H1 (cell line): ENCODE measurements at regions not wholly inside any gene's neighbourhood (a gene's known extent, or its start where the extent isn't known, plus 50 kb on each side); places are given as distances from the start of the nearest gene placed in this dataset.
A peak's percentile ranks its signal among the peaks of the same experiment; 100 is the strongest.

Source experiments
- CTCF ChIA-PET: fragments of 300-600 bp; sonication (Branson Sonifier 250); formaldehyde crosslinking; loops from one replicate; lab custom pipeline; 2021; ENCODE audit not compliant: partially characterized antibody; lab: Charles Lee
- POLR2A ChIA-PET: fragments of 300-600 bp; sonication (Branson Sonifier 250); formaldehyde crosslinking; loops from one replicate; lab custom pipeline; 2021; ENCODE audit warnings: inconsistent platforms; ENCODE audit not compliant: partially characterized antibody; lab: Charles Lee
- DNase-seq, 2 experiments: peaks; one replicate each; pipeline versions ENCODE4 v3.0.0 to v3.0.0-alpha.2; 2010 to 2022; ENCODE audit warnings: low spot score in 2 of 2, low read depth in 1 of 2, mixed read lengths in 1 of 2
- FAIRE-seq: peaks from 2 replicates; lab custom pipeline; 2011; peaks lifted over from hg19 to GRCh38; lab: Jason Lieb, UNC
- H2AFZ ChIP-seq: 2 replicates; pipeline ENCODE4 v1.8.1; 2012; ENCODE audit warnings: low read length, inconsistent platforms
- H2AK5ac ChIP-seq: 2 replicates; pipeline ENCODE4 v1.6.1; 2013; ENCODE audit warnings: low read depth, low read length
- H2BK120ac ChIP-seq: replicated peaks from 2 replicates; pipeline ENCODE3; 2013; ENCODE audit warnings: low read depth, low read length, inconsistent platforms
- H2BK12ac ChIP-seq: 2 replicates; pipeline ENCODE4 v1.6.1; 2013; ENCODE audit warnings: low read depth, low read length
- H2BK15ac ChIP-seq: 2 replicates; pipeline ENCODE4 v1.6.1; 2013; ENCODE audit warnings: low read length
- H2BK20ac ChIP-seq: 2 replicates; pipeline ENCODE4 v1.6.1; 2013; ENCODE audit warnings: low read length
- H2BK5ac ChIP-seq: 2 replicates; pipeline ENCODE4 v1.6.1; 2013; ENCODE audit warnings: low read depth, low read length
- H3K14ac ChIP-seq: 2 replicates; pipeline ENCODE4 v1.6.1; 2013; ENCODE audit warnings: inconsistent platforms; ENCODE audit not compliant: insufficient read length
- H3K18ac ChIP-seq: 2 replicates; pipeline ENCODE4 v1.6.1; 2013; ENCODE audit warnings: low read length; ENCODE audit errors: extremely low read depth
- H3K23ac ChIP-seq: 2 replicates; pipeline ENCODE4 v1.6.1; 2013; ENCODE audit warnings: inconsistent platforms; ENCODE audit not compliant: insufficient read length
- H3K23me2 ChIP-seq: 2 replicates; pipeline ENCODE4 v1.6.1; 2013; ENCODE audit warnings: low read depth, low read length
- H3K27ac ChIP-seq: 2 replicates; pipeline ENCODE4 v1.6.1; 2011; ENCODE audit warnings: low read depth, low read length, inconsistent platforms
- H3K27me3 ChIP-seq, 4 experiments: replicated peaks in 1 of 4; 1 replicate in 1 of 4; 2 replicates in 3 of 4; pipeline versions ENCODE4 v1.6.1 to v1.8.1; 2011 to 2013; ENCODE audit warnings: low read length in 3 of 4, mild to moderate bottlenecking in 3 of 4, inconsistent platforms in 2 of 4, mixed read lengths in 2 of 4, moderate library complexity in 1 of 4; ENCODE audit not compliant: control insufficient read depth in 3 of 4, insufficient read depth in 3 of 4; ENCODE audit errors: extremely low read depth in 1 of 4
- H3K36me3 ChIP-seq, 4 experiments: 2 replicates each; pipeline versions ENCODE4 v1.6.1 to v1.8.1; 2011 to 2013; ENCODE audit warnings: mild to moderate bottlenecking in 4 of 4, low read length in 3 of 4, moderate library complexity in 2 of 4, control low read depth in 1 of 4, inconsistent platforms in 1 of 4; ENCODE audit not compliant: insufficient read depth in 4 of 4, control insufficient read depth in 2 of 4
- H3K4ac ChIP-seq: replicated peaks from 2 replicates; pipeline ENCODE3; 2013; ENCODE audit warnings: low read length, low read depth, mixed read lengths, inconsistent platforms; ENCODE audit not compliant: insufficient read length
- H3K4me1 ChIP-seq, 4 experiments: replicated peaks in 1 of 4; 1 replicate in 1 of 4; 2 replicates in 3 of 4; pipeline versions ENCODE4 v1.6.1 to v1.8.1; 2011 to 2013; ENCODE audit warnings: low read length in 3 of 4, inconsistent platforms in 2 of 4, mixed read lengths in 1 of 4; ENCODE audit not compliant: insufficient read depth in 4 of 4, control insufficient read depth in 3 of 4
- H3K4me2 ChIP-seq, 2 experiments: 2 replicates each; pipeline versions ENCODE4 v1.6.1 to v1.8.1; 2011 to 2013; ENCODE audit warnings: low read depth in 2 of 2, low read length in 2 of 2, control low read depth in 1 of 2, inconsistent platforms in 1 of 2, mild to moderate bottlenecking in 1 of 2; ENCODE audit not compliant: insufficient read depth in 1 of 2
- H3K4me3 ChIP-seq, 4 experiments: fragments of 200-600, 300-600 bp in 1 of 4; sonication (generic), shearing (Covaris generic), sonication (Bioruptor Twin) in 1 of 4; 2 replicates each; pipeline versions ENCODE4 v1.5.1 to v1.8.1; 2011 to 2016; ENCODE audit warnings: low read length in 4 of 4, low read depth in 3 of 4, control low read depth in 2 of 4, inconsistent platforms in 2 of 4, mild to moderate bottlenecking in 2 of 4, mixed read lengths in 1 of 4, moderate library complexity in 1 of 4; ENCODE audit not compliant: insufficient read depth in 2 of 4; ENCODE audit errors: extremely low read depth in 1 of 4
- H3K56ac ChIP-seq: replicated peaks from 2 replicates; pipeline ENCODE3; 2013; ENCODE audit warnings: low read depth, mild to moderate bottlenecking, mixed read lengths, low read length, inconsistent platforms; ENCODE audit not compliant: insufficient read length
- H3K79me1 ChIP-seq: 2 replicates; pipeline ENCODE4 v1.6.1; 2013; ENCODE audit warnings: low read depth, low read length, control low read depth
- H3K79me2 ChIP-seq, 2 experiments: 2 replicates each; pipeline versions ENCODE4 v1.6.1 to v1.8.1; 2012 to 2013; ENCODE audit warnings: low read length in 2 of 2, mild to moderate bottlenecking in 2 of 2, inconsistent platforms in 1 of 2; ENCODE audit not compliant: insufficient read depth in 2 of 2, control insufficient read depth in 1 of 2
- H3K9ac ChIP-seq, 4 experiments: replicated peaks in 1 of 4; 1 replicate in 1 of 4; 2 replicates in 3 of 4; pipeline versions ENCODE4 v1.6.1 to v1.8.1; 2011 to 2013; ENCODE audit warnings: low read depth in 3 of 4, low read length in 3 of 4, control low read depth in 2 of 4, mild to moderate bottlenecking in 2 of 4, moderate library complexity in 2 of 4, inconsistent platforms in 1 of 4; ENCODE audit errors: extremely low read depth in 1 of 4
- H3K9me3 ChIP-seq, 2 experiments: 2 replicates each; pipeline versions ENCODE4 v1.6.1 to v1.8.1; 2012 to 2013; ENCODE audit warnings: mild to moderate bottlenecking in 2 of 2, moderate library complexity in 2 of 2, control low read depth in 1 of 2, inconsistent platforms in 1 of 2, low read depth in 1 of 2, low read length in 1 of 2, mixed read lengths in 1 of 2; ENCODE audit not compliant: insufficient read depth in 2 of 2
- H4K20me1 ChIP-seq, 2 experiments: replicated peaks in 1 of 2; 2 replicates each; pipeline versions ENCODE3 to v1.8.1; 2011 to 2013; ENCODE audit warnings: inconsistent platforms in 2 of 2, low read length in 2 of 2, mild to moderate bottlenecking in 1 of 2; ENCODE audit not compliant: insufficient read depth in 2 of 2, control insufficient read depth in 1 of 2
- H4K5ac ChIP-seq: 2 replicates; pipeline ENCODE4 v1.6.1; 2013; ENCODE audit warnings: low read length, low read depth, mixed read lengths, inconsistent platforms; ENCODE audit not compliant: insufficient read length
- H4K8ac ChIP-seq: 2 replicates; pipeline ENCODE4 v1.8.0; 2013; ENCODE audit warnings: mild to moderate bottlenecking, moderate library complexity, low read length, inconsistent platforms; ENCODE audit not compliant: insufficient read depth; ENCODE audit errors: extremely low read depth
- H4K91ac ChIP-seq: replicated peaks from 2 replicates; pipeline ENCODE3; 2013; ENCODE audit warnings: low read length, mixed read lengths, inconsistent platforms; ENCODE audit not compliant: insufficient read length
- BACH1 ChIP-seq: IDR thresholded peaks from 2 replicates; pipeline ENCODE4 v1.6.1; 2012; ENCODE audit warnings: low read length, improper control_type of control experiment
- BCL11A ChIP-seq, 2 experiments: IDR thresholded peaks; one replicate each; pipeline ENCODE4 v1.6.1; 2011; ENCODE audit warnings: low read depth in 2 of 2, low read length in 2 of 2, mild to moderate bottlenecking in 2 of 2
- CEBPB ChIP-seq: IDR thresholded peaks from 2 replicates; pipeline ENCODE4 v1.6.1; 2012; ENCODE audit warnings: low read depth, low read length
- HDAC2 ChIP-seq, 2 experiments: fragments of 300-600 bp in 1 of 2; sonication (generic) in 1 of 2; IDR thresholded peaks; 2 replicates each; pipeline ENCODE4 v1.6.1; 2011 to 2012; ENCODE audit warnings: low read depth in 2 of 2, low read length in 2 of 2, mild to moderate bottlenecking in 2 of 2, moderate library complexity in 2 of 2, borderline replicate concordance in 1 of 2, inconsistent platforms in 1 of 2
- MAFK ChIP-seq: IDR thresholded peaks from 2 replicates; pipeline ENCODE4 v1.6.1; 2012; ENCODE audit warnings: low read depth, mild to moderate bottlenecking, improper control_type of control experiment, low read length
- POLR2AphosphoS5 ChIP-seq: IDR thresholded peaks from 2 replicates; pipeline ENCODE4 v1.6.1; 2011; ENCODE audit warnings: low read depth, low read length
- SIX5 ChIP-seq: IDR thresholded peaks from 2 replicates; pipeline ENCODE4 v1.6.1; 2011; ENCODE audit warnings: mild to moderate bottlenecking, low read depth, low read length
- YY1 ChIP-seq: IDR thresholded peaks from 2 replicates; pipeline ENCODE4 v1.6.1; 2011; ENCODE audit warnings: low read depth, mild to moderate bottlenecking, low read length
- TF ChIP-seq, protein P1 (sequence below): IDR thresholded peaks from 2 replicates; pipeline ENCODE4 v1.6.1; 2012; ENCODE audit warnings: inconsistent platforms

DNA sequence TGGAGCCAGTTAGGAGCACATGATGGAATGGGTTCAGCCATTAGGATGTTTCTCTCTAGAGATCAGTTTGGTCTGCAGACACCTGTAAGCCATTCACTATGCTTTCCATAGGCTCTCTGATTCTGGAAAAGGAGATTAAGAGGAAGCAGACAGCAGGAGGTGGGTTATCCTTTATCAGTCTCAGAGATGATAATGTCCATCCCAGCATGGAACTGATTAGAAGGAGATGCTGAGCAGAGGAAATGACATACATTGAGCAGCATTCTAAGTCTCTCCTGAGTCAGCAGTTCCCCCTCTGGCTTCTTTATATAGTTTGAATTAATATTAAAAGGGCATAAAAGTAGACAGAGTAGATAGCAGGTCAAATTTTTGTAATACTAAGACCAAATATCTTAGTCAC lies 591.1 kb downstream of the GBE1 start:
- H3K4me1 ChIP-seq: peaks cover 0 to 8% (median 6%) of the 10 kb centered on the region in 4 experiments; a peak in 4 of 7 replicates
- no peak overlapping the region for H3K56ac ChIP-seq
- FAIRE-seq (peak; percentile 70), DNase-seq (no peak)
- ChIA-PET POLR2A (no interaction called here), CTCF (interaction anchor here (0.6 kb wide), 2 partner anchors 252 to 693 kb away, joined by 3 read pairs; no protein-coding TSS in a partner anchor)
- H2BK20ac ChIP-seq: no peak overlapping the region
- H2BK5ac ChIP-seq: no peak overlapping the region
- no peak overlapping the region for H3K4me3 ChIP-seq
- TF ChIP-seq SIX5: no peak
- TF ChIP-seq BCL11A (IDR thresholded peaks at IDR 0.05; ENCODE audit: low read depth in 2 of 2, low read length in 2 of 2): peak in 1 of 2 experiments; percentile 6
- TF ChIP-seq, protein P1, sequence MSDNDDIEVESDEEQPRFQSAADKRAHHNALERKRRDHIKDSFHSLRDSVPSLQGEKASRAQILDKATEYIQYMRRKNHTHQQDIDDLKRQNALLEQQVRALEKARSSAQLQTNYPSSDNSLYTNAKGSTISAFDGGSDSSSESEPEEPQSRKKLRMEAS: no peak
- no peak for TF ChIP-seq POLR2AphosphoS5
- peak; percentile 87 for TF ChIP-seq MAFK
- TF ChIP-seq BACH1: peak; percentile 58; the same call in 1 of the 2 replicates
- TF ChIP-seq CEBPB: no peak
- 0 out of 4 replicates have a peak, but pooled peaks of 1 of the 2 experiments have one; percentile 48 for TF ChIP-seq HDAC2 (IDR thresholded peaks at IDR 0.05; ENCODE audit: borderline replicate concordance in 1 of 2, low read depth in 2 of 2, low read length in 2 of 2)
- TF ChIP-seq YY1: 0 out of 2 replicates have a peak, but pooled peaks have one; percentile 12
- no peaks in the 10 kb centered on the region for H3K79me2 ChIP-seq
- no peak overlapping the region for H3K9ac ChIP-seq
- no peaks in the 10 kb centered on the region for H4K20me1 ChIP-seq
- no peak overlapping the region for H3K27ac ChIP-seq
- H3K23ac ChIP-seq: no peak overlapping the region
- no peak overlapping the region for H3K4ac ChIP-seq
- no peaks in the 10 kb centered on the region for H3K9me3 ChIP-seq
- no peak overlapping the region for H2BK12ac ChIP-seq
- no peak overlapping the region for H4K8ac ChIP-seq
- H3K79me1 ChIP-seq: no peaks in the 10 kb centered on the region
- 0 out of 4 replicates have a peak overlapping the region, but pooled peaks of 1 of the 2 experiments have one; percentile 20 for H3K4me2 ChIP-seq
- no peak overlapping the region for H2BK120ac ChIP-seq
- H4K91ac ChIP-seq: no peak overlapping the region
- H3K14ac ChIP-seq: no peak overlapping the region
- no peaks in the 10 kb centered on the region for H3K27me3 ChIP-seq
- H3K23me2 ChIP-seq: no peaks in the 10 kb centered on the region
- no peaks in the 10 kb centered on the region for H3K36me3 ChIP-seq
- H2AK5ac ChIP-seq: no peak overlapping the region
- H3K18ac ChIP-seq: no peak overlapping the region
- no peak overlapping the region for H2AFZ ChIP-seq
- H4K5ac ChIP-seq: no peak overlapping the region
- no peak overlapping the region for H2BK15ac ChIP-seq
